HL-60 (cell line): ENCODE measurements at regions not wholly inside any gene's neighbourhood (a gene's known extent, or its start where the extent isn't known, plus 50 kb on each side); places are given as distances from the start of the nearest gene placed in this dataset.

Source experiments
- DNase-seq, 2 experiments: peaks; one replicate each; pipeline ENCODE4 v3.0.0-alpha.2; 2010 to 2020; ENCODE audit warnings: low read depth in 1 of 2, low spot score in 1 of 2
- H3K27ac ChIP-seq: fragments of 250-450 bp; sonication (Bioruptor Pico); replicated peaks from 2 replicates; pipeline ENCODE4 v1.5.1; 2020; ENCODE audit warnings: mild to moderate bottlenecking, moderate library complexity
- H3K27me3 ChIP-seq: fragments of 250-450 bp; sonication (Bioruptor Pico); 2 replicates; pipeline ENCODE4 v1.5.1; 2021; ENCODE audit warnings: mild to moderate bottlenecking, moderate library complexity; ENCODE audit not compliant: insufficient read depth, poor library complexity, severe bottlenecking
- H3K4me3 ChIP-seq: replicated peaks from 2 replicates; pipeline ENCODE4 v1.5.1; 2011; ENCODE audit warnings: mild to moderate bottlenecking, control low read depth, low read length; ENCODE audit not compliant: insufficient read depth
- CTCF ChIP-seq: IDR thresholded peaks from one replicate; pipeline ENCODE4 v1.5.1; 2011; ENCODE audit warnings: low read length, control low read depth, inconsistent platforms; ENCODE audit not compliant: insufficient read depth
- GABPA ChIP-seq: IDR thresholded peaks from 2 replicates; pipeline ENCODE4 v1.6.1; 2012; ENCODE audit warnings: low read depth
- POLR2AphosphoS5 ChIP-seq: IDR thresholded peaks from 2 replicates; pipeline ENCODE4 v1.6.1; 2012; ENCODE audit warnings: low read depth
- REST ChIP-seq: IDR thresholded peaks from 2 replicates; pipeline ENCODE4 v1.6.1; 2012; ENCODE audit warnings: low read depth; ENCODE audit not compliant: insufficient replicate concordance
- SPI1 ChIP-seq: IDR thresholded peaks from 2 replicates; pipeline ENCODE4 v1.6.1; 2012; ENCODE audit warnings: low read depth, mild to moderate bottlenecking, borderline replicate concordance

- Histone ChIP-seq H3K4me3 (no peak overlapping the region), H3K27me3 (no peaks in the 10 kb centered on the region), H3K27ac (no peak overlapping the region)
- TF ChIP-seq GABPA (no peak), SPI1 (no peak), POLR2AphosphoS5 (no peak), REST (no peak), CTCF (no peak)
- no peak for DNase-seq
Measured at GRCh38 chr17:13107676-13108235, 89.9 kb upstream of the ELAC2 start.

GRCh38 chr17:13106171-13106570 is 88.3 kb upstream of the ELAC2 start:
- H3K27me3 ChIP-seq: no peaks in the 10 kb centered on the region
- TF ChIP-seq REST (no peak), SPI1 (no peak)
- H3K27ac ChIP-seq: no peak overlapping the region
- no peak for DNase-seq
- no peak overlapping the region for H3K4me3 ChIP-seq

DNA sequence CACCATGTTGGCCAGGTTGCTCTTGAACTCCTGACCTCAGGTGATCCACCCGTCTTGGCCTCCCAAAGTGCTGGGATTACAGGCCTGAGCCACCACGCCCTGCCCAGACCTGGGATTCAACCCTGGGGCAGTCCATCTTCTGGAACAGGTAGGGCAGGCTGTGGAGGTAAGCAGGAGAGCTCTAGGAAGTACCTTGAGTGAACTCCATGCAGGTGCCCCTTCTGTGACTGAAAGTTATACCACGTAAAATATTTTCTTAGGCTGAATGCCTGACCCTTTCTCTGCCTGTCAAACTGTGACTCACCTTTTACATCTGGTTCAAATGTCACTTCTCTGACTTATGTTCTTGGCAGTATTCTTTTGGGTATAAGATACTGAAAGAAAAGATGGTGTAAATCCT is 86.7 kb upstream of the ELAC2 start:
- DNase-seq: no peak
- H3K27ac ChIP-seq: no peak overlapping the region
- no peak for TF ChIP-seq REST
- no peak for TF ChIP-seq CTCF
- no peak for TF ChIP-seq SPI1

DNA sequence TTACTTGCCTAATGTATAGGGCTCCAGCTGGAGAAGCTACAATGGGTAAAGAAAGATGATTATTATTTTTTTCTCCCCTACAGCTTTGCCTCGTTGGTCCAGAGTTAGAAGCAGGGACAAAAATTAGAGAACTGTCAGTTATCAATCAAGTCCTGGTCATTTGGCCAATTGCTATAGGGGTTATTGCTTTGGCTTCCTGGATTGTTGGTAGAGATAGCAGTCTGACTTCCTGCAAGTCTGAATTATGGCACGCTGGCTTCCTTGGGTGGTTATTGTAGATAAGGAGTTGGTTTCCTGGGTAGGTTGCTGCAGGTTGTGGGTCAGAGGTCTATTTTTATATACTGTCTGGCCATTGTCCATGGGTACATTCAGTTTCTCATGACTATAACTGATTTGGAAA is 84.7 kb upstream of the ELAC2 start:
- Histone ChIP-seq H3K27me3 (no peaks in the 10 kb centered on the region), H3K4me3 (no peak overlapping the region), H3K27ac (no peak overlapping the region)
- no peak for TF ChIP-seq GABPA
- TF ChIP-seq SPI1: no peak
- TF ChIP-seq REST: no peak
- no peak for TF ChIP-seq CTCF
- TF ChIP-seq POLR2AphosphoS5: no peak
- no peak for DNase-seq

More for the DNA sequence above, 86.7 kb upstream of the ELAC2 start:
- H3K4me3 ChIP-seq: no peak overlapping the region
- no peaks in the 10 kb centered on the region for H3K27me3 ChIP-seq
